ENCODE measurements at regions not wholly inside any gene's neighbourhood (a gene's known extent, or its start where the extent isn't known, plus 50 kb on each side); places are given as distances from the start of the nearest gene placed in this dataset.

DNA sequence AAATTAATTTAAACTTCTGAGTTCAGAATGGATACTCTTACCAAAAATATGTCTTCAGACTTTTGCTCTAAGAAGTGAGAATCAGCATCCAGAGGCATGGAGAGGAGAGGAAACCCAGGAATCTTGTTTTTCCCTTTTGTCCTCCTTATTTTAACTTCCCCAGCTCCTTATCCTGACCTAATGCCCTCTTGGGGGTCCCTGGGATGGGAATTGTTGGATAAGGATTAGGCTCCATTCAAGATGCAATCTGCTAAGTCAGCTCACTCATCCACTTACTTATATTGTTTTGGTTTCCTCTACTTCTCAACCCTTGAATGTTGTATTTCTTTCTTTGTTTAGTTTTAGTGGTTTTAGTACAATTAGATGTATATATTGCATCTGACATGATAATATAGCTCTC, 208.4 kb upstream of the PCDH7 start:
- TF ChIP-seq EZH2 (IDR thresholded peaks at IDR 0.05; ENCODE audit: low read length): no peak
- TF ChIP-seq, protein P1, sequence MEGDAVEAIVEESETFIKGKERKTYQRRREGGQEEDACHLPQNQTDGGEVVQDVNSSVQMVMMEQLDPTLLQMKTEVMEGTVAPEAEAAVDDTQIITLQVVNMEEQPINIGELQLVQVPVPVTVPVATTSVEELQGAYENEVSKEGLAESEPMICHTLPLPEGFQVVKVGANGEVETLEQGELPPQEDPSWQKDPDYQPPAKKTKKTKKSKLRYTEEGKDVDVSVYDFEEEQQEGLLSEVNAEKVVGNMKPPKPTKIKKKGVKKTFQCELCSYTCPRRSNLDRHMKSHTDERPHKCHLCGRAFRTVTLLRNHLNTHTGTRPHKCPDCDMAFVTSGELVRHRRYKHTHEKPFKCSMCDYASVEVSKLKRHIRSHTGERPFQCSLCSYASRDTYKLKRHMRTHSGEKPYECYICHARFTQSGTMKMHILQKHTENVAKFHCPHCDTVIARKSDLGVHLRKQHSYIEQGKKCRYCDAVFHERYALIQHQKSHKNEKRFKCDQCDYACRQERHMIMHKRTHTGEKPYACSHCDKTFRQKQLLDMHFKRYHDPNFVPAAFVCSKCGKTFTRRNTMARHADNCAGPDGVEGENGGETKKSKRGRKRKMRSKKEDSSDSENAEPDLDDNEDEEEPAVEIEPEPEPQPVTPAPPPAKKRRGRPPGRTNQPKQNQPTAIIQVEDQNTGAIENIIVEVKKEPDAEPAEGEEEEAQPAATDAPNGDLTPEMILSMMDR (optimal IDR thresholded peaks at IDR 0.05 in 1 of 3, IDR thresholded peaks at IDR 0.05 in 1 of 3, conservative IDR thresholded peaks at IDR 0.05 in 1 of 3; ENCODE audit: extremely low read depth in 1 of 3, insufficient read depth in 2 of 3, low read length in 3 of 3): no peak

Measured in keratinocyte (primary cell).